GM11168 (cell line): ENCODE measurements at regions not wholly inside any gene's neighbourhood (a gene's known extent, or its start where the extent isn't known, plus 50 kb on each side); places are given as distances from the start of the nearest gene placed in this dataset.

Source experiments
- in situ Hi-C: fragments of 300-500 bp; cut with MboI; formaldehyde crosslinking; loops from one replicate; pipeline ENCODE4 v1.12.0; 2022; ENCODE audit warnings: low sequenced_read_pairs; ENCODE audit not compliant: unreplicated experiment

DNA sequence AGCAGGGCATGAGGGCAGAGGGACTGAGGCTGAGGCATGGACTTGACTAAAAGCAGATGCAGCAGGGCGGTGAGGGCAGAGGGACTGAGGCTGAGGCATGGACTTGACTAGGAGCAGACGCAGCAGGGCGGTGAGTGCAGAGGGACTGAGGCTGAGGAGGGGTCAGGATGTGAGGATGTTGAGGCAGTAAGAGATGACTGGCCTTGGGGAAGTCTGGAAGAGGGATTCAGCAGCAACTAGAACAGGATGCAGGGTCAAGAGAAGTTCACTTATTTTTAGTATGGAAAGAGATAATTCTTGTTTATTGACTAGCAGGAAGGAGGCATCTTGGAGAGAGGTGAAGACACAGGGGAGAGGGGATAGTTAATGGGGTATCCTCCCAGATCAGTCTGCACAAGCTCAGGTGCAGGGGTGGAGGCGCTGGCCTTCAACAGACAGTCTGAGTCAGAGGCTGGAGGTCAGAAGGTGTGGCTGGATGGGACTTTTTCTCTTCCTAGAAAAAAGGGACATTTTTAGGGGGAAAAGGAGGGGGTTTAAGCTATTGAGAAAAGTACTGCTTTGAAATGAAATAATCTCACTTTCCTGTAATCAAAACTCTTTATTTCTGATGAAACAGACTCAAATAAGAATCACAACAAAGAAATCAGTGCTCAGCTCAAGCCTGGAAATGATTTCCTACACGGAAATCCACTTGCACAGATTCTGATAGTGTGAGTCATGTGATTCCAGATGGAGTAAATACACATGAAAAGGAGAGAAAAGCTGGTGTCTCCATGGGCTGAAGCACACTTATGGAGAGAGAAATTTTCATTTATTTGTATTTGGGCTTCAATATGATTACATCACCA lies 130.9 kb downstream of the PALM2AKAP2 start:
- in situ Hi-C loops, result no loop called here

- in situ Hi-C loops, result no loop called here
These were observed 132.1 kb downstream of the PALM2AKAP2 start for GRCh38 chr9:109912082-109912582.

- in situ Hi-C loops, result no loop called here
These were observed 132.9 kb downstream of the PALM2AKAP2 start for GRCh38 chr9:109912726-109913460.

- in situ Hi-C loops, result no loop called here
These were observed 133.4 kb downstream of the PALM2AKAP2 start for GRCh38 chr9:109913461-109913810.

DNA sequence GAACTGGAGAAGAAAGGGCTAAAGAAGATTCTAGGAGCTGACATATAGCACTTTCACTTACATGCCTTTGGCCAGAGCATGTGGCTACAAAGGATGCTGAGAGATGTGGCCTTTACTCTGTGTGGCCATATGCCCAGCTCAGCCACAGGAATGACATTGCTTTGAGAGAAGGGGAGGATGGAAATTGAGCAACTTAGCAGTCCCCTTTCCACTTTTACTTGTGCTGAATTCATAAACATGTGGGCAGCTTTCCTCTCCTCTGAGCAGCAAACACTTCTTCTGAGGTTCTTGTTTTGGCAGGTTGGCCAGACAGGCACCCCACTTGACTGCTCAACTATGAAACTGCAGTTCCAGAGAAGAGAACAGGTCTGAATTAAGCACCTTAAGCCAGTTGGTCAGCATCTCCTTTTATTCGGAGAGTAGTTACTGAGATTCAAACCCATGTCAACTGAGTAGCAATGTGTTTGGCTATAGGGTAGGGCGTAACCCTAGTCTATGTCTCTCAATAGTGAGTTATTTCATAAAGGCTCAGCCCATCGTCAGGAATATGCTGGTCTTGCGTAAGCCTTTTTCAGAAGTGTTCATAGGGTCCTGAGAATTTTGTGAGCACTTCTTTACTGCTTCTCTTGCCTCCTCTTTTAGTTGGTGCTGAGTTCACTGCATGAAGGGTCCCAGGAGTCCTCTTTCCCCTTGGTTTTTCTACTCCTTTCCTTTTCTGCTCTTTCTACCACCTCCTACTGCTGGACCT lies 134.5 kb downstream of the PALM2AKAP2 start:
- in situ Hi-C loops, result loop anchor here (5.0 kb wide), 2 partner anchors 38 to 138 kb away; no protein-coding TSS in a partner anchor

DNA sequence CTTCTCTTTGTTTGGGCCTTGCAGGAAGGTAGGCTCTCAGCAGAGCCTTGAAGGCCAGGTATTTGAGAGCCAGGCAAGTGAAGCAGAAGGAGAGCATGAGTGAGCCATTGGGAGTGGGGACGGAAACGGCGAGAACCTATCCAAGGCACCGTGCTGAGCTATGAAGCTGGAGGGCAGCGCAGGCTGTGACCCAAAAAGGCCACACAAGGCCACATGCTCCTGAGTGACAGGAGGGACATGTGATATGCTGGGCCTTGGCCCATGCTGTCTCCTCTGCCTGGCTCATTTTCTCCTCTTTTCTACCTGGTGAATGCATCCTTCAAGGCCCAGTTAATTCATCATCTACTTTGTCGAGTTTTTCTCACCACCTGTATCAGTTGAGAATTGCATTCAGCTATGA lies 136.3 kb downstream of the PALM2AKAP2 start:
- in situ Hi-C loops, result loop anchor here (5.0 kb wide), 2 partner anchors 36 to 136 kb away; no protein-coding TSS in a partner anchor

DNA sequence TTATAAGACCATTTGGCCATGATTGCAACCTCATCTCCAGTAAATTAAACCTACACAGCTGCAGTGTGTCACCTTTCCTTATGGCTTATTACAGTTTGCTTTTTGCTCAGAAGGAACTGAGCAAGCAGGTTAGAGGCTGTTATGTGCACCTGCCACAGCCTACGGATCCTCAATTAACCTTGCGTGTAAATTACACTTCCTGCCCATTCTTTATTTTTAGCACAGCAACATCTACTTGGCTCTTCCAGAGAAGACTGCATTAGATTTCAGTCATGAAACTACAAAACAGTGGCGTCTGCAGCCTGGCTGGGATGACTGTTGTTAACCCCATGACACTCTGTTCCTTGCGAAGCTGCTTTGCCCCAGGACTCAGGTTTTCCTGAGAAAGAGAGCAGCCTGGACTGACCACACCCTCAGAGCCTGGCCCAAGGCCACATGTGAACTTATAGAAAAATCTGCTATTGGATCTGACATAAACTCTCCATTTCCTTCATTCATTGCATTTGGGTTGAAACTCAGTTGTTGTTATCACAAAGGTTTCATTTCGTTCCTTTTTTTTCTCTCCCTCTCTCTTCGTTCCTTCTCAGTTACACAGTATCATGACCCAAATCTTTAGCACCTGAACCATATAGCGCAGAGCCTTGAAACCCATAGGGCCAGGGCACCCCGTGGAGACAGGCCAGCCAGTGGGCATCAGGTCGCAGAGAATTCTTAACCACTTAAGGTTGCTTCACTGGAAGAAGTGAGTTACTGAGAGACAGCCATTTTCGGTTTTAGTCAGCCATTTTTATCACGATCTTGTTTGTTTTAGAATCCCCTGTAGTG lies 138.6 kb downstream of the PALM2AKAP2 start:
- in situ Hi-C loops, result loop anchor here (5.0 kb wide), 2 partner anchors 34 to 134 kb away; no protein-coding TSS in a partner anchor

GRCh38 chr9:109919736-109920408 lies 139.9 kb downstream of the PALM2AKAP2 start:
- in situ Hi-C loops, result loop anchor here (5.0 kb wide), 2 partner anchors 32 to 132 kb away; no protein-coding TSS in a partner anchor

DNA sequence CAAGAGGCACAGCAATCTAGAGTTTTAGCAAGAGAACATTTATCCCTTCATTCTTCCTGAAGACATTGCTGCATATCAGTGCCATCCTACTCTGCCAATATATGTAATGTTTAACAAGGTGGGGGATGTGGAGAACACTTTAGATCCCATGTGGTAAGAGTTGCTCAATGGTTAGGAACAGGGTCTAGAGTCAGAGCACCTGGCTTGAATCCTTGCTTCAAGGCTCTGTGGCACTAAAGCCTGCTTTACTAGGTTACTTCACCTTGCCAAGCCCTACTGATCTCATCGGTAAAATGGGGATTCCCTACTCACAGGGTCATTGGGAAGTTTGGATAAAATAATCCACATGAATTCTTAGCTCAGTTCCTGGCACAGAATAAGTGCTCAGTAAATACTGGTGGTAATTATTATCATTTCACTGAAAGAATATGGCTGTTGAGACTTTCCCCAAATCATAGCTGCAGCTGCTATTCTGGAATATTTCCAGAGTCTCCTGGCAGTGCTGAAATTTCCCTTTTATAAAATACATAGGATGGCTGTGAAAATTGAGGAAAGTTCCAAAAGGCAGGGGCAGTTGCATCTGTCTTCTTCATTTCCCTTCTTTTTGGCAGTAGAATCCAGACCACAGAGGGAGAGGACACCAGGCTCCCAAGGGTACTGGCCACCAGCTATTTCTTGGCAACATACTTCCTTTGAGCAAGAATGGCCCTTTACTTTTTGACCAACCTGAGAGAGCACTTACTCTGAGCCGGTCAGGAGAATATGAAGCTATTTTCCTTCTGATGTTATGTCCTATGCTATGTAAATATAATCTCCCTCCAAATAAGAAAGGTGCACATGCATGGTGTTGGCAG lies 142.8 kb downstream of the PALM2AKAP2 start:
- in situ Hi-C loops, result no loop called here

GRCh38 chr9:109923471-109923760 lies 143.4 kb downstream of the PALM2AKAP2 start:
- in situ Hi-C loops, result no loop called here

GRCh38 chr9:109923806-109924205 lies 143.8 kb downstream of the PALM2AKAP2 start:
- in situ Hi-C loops, result no loop called here

GRCh38 chr9:109925799-109926198 lies 145.8 kb downstream of the PALM2AKAP2 start:
- in situ Hi-C loops, result no loop called here

DNA sequence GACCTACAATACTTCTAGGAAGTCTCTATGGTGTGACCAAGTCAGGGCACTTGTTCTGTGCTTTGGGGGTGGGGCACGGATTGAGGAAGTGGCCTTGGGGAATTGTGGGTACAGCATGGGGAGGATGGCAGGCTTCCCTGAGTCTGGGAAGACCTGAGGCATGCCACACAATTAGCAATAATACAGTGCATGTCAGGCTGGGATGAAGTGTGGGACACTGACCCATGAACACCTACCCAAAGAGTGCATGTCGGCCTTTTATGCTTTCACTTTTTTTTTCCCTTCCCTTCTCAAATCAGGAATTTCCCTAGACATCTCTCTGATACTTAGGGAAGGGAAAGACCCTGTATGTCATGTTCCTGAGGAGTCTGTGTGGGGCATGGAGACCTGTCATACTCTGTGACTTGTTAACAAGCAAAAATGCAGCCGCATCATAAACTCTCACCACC lies 146.4 kb downstream of the PALM2AKAP2 start:
- in situ Hi-C loops, result no loop called here

DNA sequence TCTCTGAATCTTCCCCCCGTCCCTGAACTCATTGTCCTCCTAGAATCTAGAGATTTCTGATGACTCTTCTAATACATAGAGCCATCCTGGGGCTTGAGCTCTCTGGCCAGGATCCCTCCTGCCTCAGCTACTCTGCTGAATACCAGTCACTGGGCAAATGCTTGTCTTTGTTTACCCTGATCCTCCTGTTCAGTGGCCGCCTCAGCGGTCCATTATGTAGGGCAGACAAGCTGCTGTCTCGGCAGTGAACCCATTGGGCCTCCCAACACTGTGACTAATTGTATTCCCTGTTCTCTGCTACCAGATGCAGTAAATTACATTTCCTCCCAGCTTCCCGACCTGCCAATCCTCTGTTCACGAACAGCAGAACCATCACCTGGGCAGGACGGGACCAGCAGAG lies 151.6 kb downstream of the PALM2AKAP2 start:
- in situ Hi-C loops, result no loop called here

- in situ Hi-C loops, result no loop called here
These were observed 154.3 kb downstream of the PALM2AKAP2 start for GRCh38 chr9:109934136-109934856.

DNA sequence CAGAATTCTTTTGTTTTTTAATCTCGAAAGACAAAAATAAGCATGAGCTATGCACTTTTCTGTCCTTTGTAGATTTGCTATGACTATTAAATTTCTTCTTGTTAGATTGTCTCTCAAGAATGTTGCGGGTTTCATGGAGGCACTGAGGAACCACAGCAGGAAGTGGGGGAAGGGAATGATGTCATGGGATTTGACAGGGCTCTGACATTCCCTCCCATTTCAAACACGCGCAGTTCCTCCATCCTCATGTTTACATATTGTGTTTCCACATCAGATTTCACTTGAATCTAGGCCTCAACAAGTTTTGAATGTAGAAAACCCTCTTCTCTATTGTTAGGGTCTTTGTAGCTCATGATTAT lies 154.8 kb downstream of the PALM2AKAP2 start:
- in situ Hi-C loops, result no loop called here

- in situ Hi-C loops, result no loop called here
These were observed 155.5 kb downstream of the PALM2AKAP2 start for GRCh38 chr9:109935406-109936087.
